ENCODE measurements at regions not wholly inside any gene's neighbourhood (a gene's known extent, or its start where the extent isn't known, plus 50 kb on each side); places are given as distances from the start of the nearest gene placed in this dataset.

GRCh38 chr6:121925534-121926255 lies 473.8 kb upstream of the HSF2 start:
- no peak overlapping the region for H3K4me3 ChIP-seq (ENCODE audit: low read length)
- H3K4me1 ChIP-seq (ENCODE audit: control insufficient read depth, low read length): no peaks in the 10 kb centered on the region
- H3K27me3 ChIP-seq (ENCODE audit: control insufficient read depth, low read length): no peaks in the 10 kb centered on the region
- no peaks in the 10 kb centered on the region for H4K20me1 ChIP-seq (ENCODE audit: control insufficient read depth, insufficient read depth, low read depth, low read length)
- no peaks in the 10 kb centered on the region for H3K9me3 ChIP-seq (ENCODE audit: control insufficient read depth, insufficient read depth, low read length)
- TF ChIP-seq EZH2phosphoT487 (IDR thresholded peaks at IDR 0.05; ENCODE audit: borderline replicate concordance, low read length) (no peak), CTCF (IDR thresholded peaks at IDR 0.05; ENCODE audit: low read depth, low read length, poor library complexity, severe bottlenecking) (no peak)
- H3K27ac ChIP-seq (ENCODE audit: low read depth, low read length): no peak overlapping the region
- no peaks in the 10 kb centered on the region for H3K79me2 ChIP-seq (ENCODE audit: control insufficient read depth, low read length)
- H3K36me3 ChIP-seq (ENCODE audit: control insufficient read depth, low read length): no peaks in the 10 kb centered on the region
- no peak overlapping the region for H3K4me2 ChIP-seq (ENCODE audit: low read length)
- no peaks in the 10 kb centered on the region for H3F3A ChIP-seq (ENCODE audit: control insufficient read depth, insufficient read depth)
- no peaks in the 10 kb centered on the region for H3K9me2 ChIP-seq (replicated peaks; ENCODE audit: control insufficient read depth, low read length)

GRCh38 chr6:121929301-121929700 lies 470.2 kb upstream of the HSF2 start:
- no peak overlapping the region for H3K4me3 ChIP-seq (ENCODE audit: low read length)
- no peaks in the 10 kb centered on the region for H3K4me1 ChIP-seq (ENCODE audit: control insufficient read depth, low read length)
- H3K27me3 ChIP-seq (ENCODE audit: control insufficient read depth, low read length): no peaks in the 10 kb centered on the region
- no peak overlapping the region for H3K27ac ChIP-seq (ENCODE audit: low read depth, low read length)
- TF ChIP-seq EZH2phosphoT487 (IDR thresholded peaks at IDR 0.05; ENCODE audit: borderline replicate concordance, low read length) (no peak), CTCF (IDR thresholded peaks at IDR 0.05; ENCODE audit: low read depth, low read length, poor library complexity, severe bottlenecking) (no peak)
- no peaks in the 10 kb centered on the region for H3K9me3 ChIP-seq (ENCODE audit: control insufficient read depth, insufficient read depth, low read length)
- no peaks in the 10 kb centered on the region for H3K79me2 ChIP-seq (ENCODE audit: control insufficient read depth, low read length)
- no peaks in the 10 kb centered on the region for H3F3A ChIP-seq (ENCODE audit: control insufficient read depth, insufficient read depth)
- no peaks in the 10 kb centered on the region for H3K9me2 ChIP-seq (replicated peaks; ENCODE audit: control insufficient read depth, low read length)
- H4K20me1 ChIP-seq (ENCODE audit: control insufficient read depth, insufficient read depth, low read depth, low read length): no peaks in the 10 kb centered on the region
- H3K4me2 ChIP-seq (ENCODE audit: low read length): no peak overlapping the region
- H3K36me3 ChIP-seq (ENCODE audit: control insufficient read depth, low read length): no peaks in the 10 kb centered on the region

DNA sequence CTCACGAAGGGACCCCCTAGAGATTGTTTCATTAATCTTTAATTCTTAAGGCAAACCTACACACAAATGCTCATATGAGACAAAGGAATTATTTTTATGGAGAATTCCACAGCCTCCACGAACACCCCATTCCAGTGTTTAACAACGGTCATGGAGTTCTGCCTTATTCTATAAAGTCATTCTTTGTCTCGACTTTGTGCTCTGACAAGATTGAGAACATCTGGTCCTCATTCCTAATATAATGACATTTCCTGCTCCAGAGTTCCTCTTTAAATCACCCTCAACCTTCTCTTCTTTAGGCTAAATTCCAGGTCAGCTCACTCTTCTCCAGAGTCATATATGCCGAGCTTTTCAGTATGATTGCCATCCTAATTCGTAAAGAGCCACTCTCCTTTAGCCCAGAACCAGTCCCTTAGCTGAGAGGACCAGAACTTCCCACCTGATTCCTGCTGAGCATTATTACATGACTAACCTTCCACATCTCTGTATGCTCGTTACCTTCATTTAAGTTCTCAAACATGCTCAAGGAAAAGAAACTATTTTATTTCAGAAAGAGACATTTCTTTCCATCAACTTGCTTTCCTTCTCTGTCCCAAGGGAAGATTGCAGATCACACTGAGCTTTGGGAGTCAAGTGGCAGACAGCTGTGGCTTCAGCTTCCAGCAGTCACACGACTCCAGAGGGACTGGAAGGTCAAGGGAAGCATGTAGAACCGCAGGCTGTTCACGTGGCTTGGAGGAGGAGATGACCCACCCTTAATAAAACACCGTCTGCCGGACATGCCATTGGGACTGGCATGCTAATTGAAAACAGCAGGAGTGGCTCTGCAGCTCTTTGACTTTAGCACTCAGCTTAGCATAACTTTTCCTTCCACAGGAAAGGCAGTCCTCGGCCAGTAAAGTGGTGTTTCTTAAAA lies 467.1 kb upstream of the HSF2 start:
- Histone ChIP-seq H3K9me2 (replicated peaks; ENCODE audit: control insufficient read depth, low read length) (no peaks in the 10 kb centered on the region), H3K4me2 (ENCODE audit: low read length) (no peak overlapping the region), H3K4me1 (ENCODE audit: control insufficient read depth, low read length) (no peaks in the 10 kb centered on the region), H3K27me3 (ENCODE audit: control insufficient read depth, low read length) (no peaks in the 10 kb centered on the region), H4K20me1 (ENCODE audit: control insufficient read depth, insufficient read depth, low read depth, low read length) (no peaks in the 10 kb centered on the region), H3F3A (ENCODE audit: control insufficient read depth, insufficient read depth) (no peaks in the 10 kb centered on the region), H3K9me3 (ENCODE audit: control insufficient read depth, insufficient read depth, low read length) (no peaks in the 10 kb centered on the region), H3K36me3 (ENCODE audit: control insufficient read depth, low read length) (no peaks in the 10 kb centered on the region), H3K79me2 (ENCODE audit: control insufficient read depth, low read length) (no peaks in the 10 kb centered on the region), H3K27ac (ENCODE audit: low read depth, low read length) (no peak overlapping the region), H3K4me3 (ENCODE audit: low read length) (no peak overlapping the region)
- no peak for TF ChIP-seq EZH2phosphoT487 (IDR thresholded peaks at IDR 0.05; ENCODE audit: borderline replicate concordance, low read length)
- no peak for TF ChIP-seq CTCF (IDR thresholded peaks at IDR 0.05; ENCODE audit: low read depth, low read length, poor library complexity, severe bottlenecking)

All from DOHH2 (cell line).